CD4-positive, alpha-beta memory T cell (primary cell): ENCODE measurements at regions not wholly inside any gene's neighbourhood (a gene's known extent, or its start where the extent isn't known, plus 50 kb on each side); places are given as distances from the start of the nearest gene placed in this dataset.

Source experiments
- CTCF ChIA-PET: fragments of 350-600 bp; sonication (Branson Sonifier 250); formaldehyde crosslinking; loops from one replicate; lab custom pipeline; 2021; ENCODE audit warnings: inconsistent platforms; ENCODE audit not compliant: partially characterized antibody; lab: Charles Lee
- POLR2A ChIA-PET: fragments of 350-600 bp; sonication (Branson Sonifier 250); formaldehyde crosslinking; loops from one replicate; lab custom pipeline; 2021; ENCODE audit not compliant: partially characterized antibody; lab: Charles Lee
- DNase-seq, 5 donors: peaks; one replicate each; pipeline versions ENCODE4 v3.0.0 to v3.0.0-alpha.2; 2020 to 2022; ENCODE audit warnings: mixed read lengths in 1 of 5
- H3K27ac ChIP-seq: one replicate; pipeline ENCODE4 v1.7.0; 2013; ENCODE audit warnings: low read depth, low read length
- H3K27me3 ChIP-seq: 2 replicates; pipeline ENCODE4 v1.7.0; 2013; ENCODE audit warnings: mild to moderate bottlenecking, low read length, moderate library complexity; ENCODE audit not compliant: insufficient read depth
- H3K36me3 ChIP-seq: 2 replicates; pipeline ENCODE4 v1.7.0; 2013; ENCODE audit warnings: mild to moderate bottlenecking, low read length, moderate library complexity; ENCODE audit not compliant: insufficient read depth
- H3K4me1 ChIP-seq: 2 replicates; pipeline ENCODE4 v1.7.0; 2013; ENCODE audit warnings: mild to moderate bottlenecking, low read length, moderate library complexity; ENCODE audit not compliant: insufficient read depth
- H3K4me3 ChIP-seq, 2 donors: one replicate each; pipeline ENCODE4 v1.7.0; 2013; ENCODE audit warnings: low read length in 2 of 2, mild to moderate bottlenecking in 1 of 2
- H3K9me3 ChIP-seq, 2 donors: one replicate each; pipeline ENCODE4 v1.7.0; 2013; ENCODE audit warnings: low read length in 2 of 2, control low read depth in 1 of 2; ENCODE audit not compliant: control insufficient read depth in 1 of 2
- H3K27ac Mint-ChIP-seq, 7 donors: one replicate each; pipeline ENCODE4 v1.8.0; 2020 to 2021; ENCODE audit warnings: mixed read lengths in 7 of 7, mild to moderate bottlenecking in 6 of 7, inconsistent platforms in 3 of 7, moderate library complexity in 3 of 7
- H3K27me3 Mint-ChIP-seq, 2 donors: one replicate each; pipeline ENCODE4 v1.8.0; 2020 to 2021; ENCODE audit warnings: mixed read lengths in 2 of 2
- H3K36me3 Mint-ChIP-seq, 2 donors: one replicate each; pipeline ENCODE4 v1.8.0; 2020 to 2021; ENCODE audit warnings: mixed read lengths in 2 of 2, inconsistent platforms in 1 of 2, mild to moderate bottlenecking in 1 of 2
- H3K4me1 Mint-ChIP-seq, 4 donors: one replicate each; pipeline ENCODE4 v1.8.0; 2020 to 2021; ENCODE audit warnings: mixed read lengths in 4 of 4, mild to moderate bottlenecking in 1 of 4
- H3K4me3 Mint-ChIP-seq, 8 donors: one replicate each; pipeline ENCODE4 v1.8.0; 2020 to 2021; ENCODE audit warnings: mixed read lengths in 8 of 8, mild to moderate bottlenecking in 7 of 8, moderate library complexity in 6 of 8, inconsistent platforms in 3 of 8
- H3K9me3 Mint-ChIP-seq, 8 donors: one replicate each; pipeline ENCODE4 v1.8.0; 2020 to 2021; ENCODE audit warnings: mixed read lengths in 8 of 8, mild to moderate bottlenecking in 5 of 8, inconsistent platforms in 3 of 8, moderate library complexity in 1 of 8
- intact Hi-C: fragments of 100-400 bp; cut with micrococcal nuclease; formaldehyde crosslinking; loops from one replicate; pipeline ENCODE4 v1.15.1; 2023

- intact Hi-C loops, result no loop called here
- no peak overlapping the region for H3K4me3 Mint-ChIP-seq
- H3K27me3 ChIP-seq, result no peaks in the 10 kb centered on the region
- no peak overlapping the region for H3K27ac Mint-ChIP-seq
- H3K9me3 Mint-ChIP-seq, result peaks cover 0 to 2% (median 0%) of the 10 kb centered on the region in 8 donors
- CTCF ChIA-PET, result no interaction called here
- H3K36me3 ChIP-seq, result no peaks in the 10 kb centered on the region
- H3K27me3 Mint-ChIP-seq, result peaks cover 6 to 24% of the 10 kb centered on the region in 2 donors
- DNase-seq, result no peak
- no peak overlapping the region for H3K4me3 ChIP-seq
- no peaks in the 10 kb centered on the region for H3K4me1 ChIP-seq
- no peaks in the 10 kb centered on the region for H3K4me1 Mint-ChIP-seq
- H3K36me3 Mint-ChIP-seq, result no peaks in the 10 kb centered on the region
- no peak overlapping the region for H3K27ac ChIP-seq
- POLR2A ChIA-PET, result no interaction called here
- no peaks in the 10 kb centered on the region for H3K9me3 ChIP-seq
Measured at GRCh38 chr17:79506150-79506870, 104.5 kb downstream of the RBFOX3 start.

GRCh38 chr17:79505199-79505598 lies 105.7 kb downstream of the RBFOX3 start:
- H3K36me3 ChIP-seq, result no peaks in the 10 kb centered on the region
- DNase-seq, result no peak
- no peaks in the 10 kb centered on the region for H3K4me1 Mint-ChIP-seq
- no peaks in the 10 kb centered on the region for H3K36me3 Mint-ChIP-seq
- POLR2A ChIA-PET, result no interaction called here
- no peak overlapping the region for H3K27ac ChIP-seq
- no peak overlapping the region for H3K4me3 ChIP-seq
- peaks cover 9 to 29% of the 10 kb centered on the region in 2 donors for H3K27me3 Mint-ChIP-seq
- no peaks in the 10 kb centered on the region for H3K27me3 ChIP-seq
- intact Hi-C loops, result no loop called here
- CTCF ChIA-PET, result no interaction called here
- H3K27ac Mint-ChIP-seq, result no peak overlapping the region
- no peaks in the 10 kb centered on the region for H3K4me1 ChIP-seq
- no peak overlapping the region for H3K4me3 Mint-ChIP-seq
- H3K9me3 Mint-ChIP-seq, result peaks cover 0 to 3% (median 0%) of the 10 kb centered on the region in 8 donors
- H3K9me3 ChIP-seq, result no peaks in the 10 kb centered on the region

GRCh38 chr17:79504181-79504605 lies 106.7 kb downstream of the RBFOX3 start:
- H3K4me1 Mint-ChIP-seq, result no peaks in the 10 kb centered on the region
- no peaks in the 10 kb centered on the region for H3K9me3 ChIP-seq
- H3K27me3 ChIP-seq, result no peaks in the 10 kb centered on the region
- H3K36me3 Mint-ChIP-seq, result no peaks in the 10 kb centered on the region
- no peak for DNase-seq
- no peak overlapping the region for H3K27ac ChIP-seq
- intact Hi-C loops, result no loop called here
- no peak overlapping the region for H3K27ac Mint-ChIP-seq
- ChIA-PET POLR2A (no interaction called here), CTCF (no interaction called here)
- H3K27me3 Mint-ChIP-seq, result peaks cover 10 to 33% of the 10 kb centered on the region in 2 donors
- peaks cover 0 to 3% (median 0%) of the 10 kb centered on the region in 8 donors for H3K9me3 Mint-ChIP-seq
- no peaks in the 10 kb centered on the region for H3K36me3 ChIP-seq
- no peak overlapping the region for H3K4me3 ChIP-seq
- no peaks in the 10 kb centered on the region for H3K4me1 ChIP-seq
- no peak overlapping the region for H3K4me3 Mint-ChIP-seq

- H3K27ac Mint-ChIP-seq, result no peak overlapping the region
- H3K4me1 ChIP-seq, result no peaks in the 10 kb centered on the region
- H3K36me3 Mint-ChIP-seq, result no peaks in the 10 kb centered on the region
- H3K4me3 ChIP-seq, result no peak overlapping the region
- DNase-seq, result no peak
- no peak overlapping the region for H3K4me3 Mint-ChIP-seq
- H3K27ac ChIP-seq, result no peak overlapping the region
- no peaks in the 10 kb centered on the region for H3K4me1 Mint-ChIP-seq
- peaks cover 10 to 33% of the 10 kb centered on the region in 2 donors for H3K27me3 Mint-ChIP-seq
- peaks cover 0 to 3% (median 0%) of the 10 kb centered on the region in 8 donors for H3K9me3 Mint-ChIP-seq
- intact Hi-C loops, result no loop called here
- ChIA-PET CTCF (no interaction called here), POLR2A (no interaction called here)
- H3K9me3 ChIP-seq, result no peaks in the 10 kb centered on the region
- no peaks in the 10 kb centered on the region for H3K27me3 ChIP-seq
- H3K36me3 ChIP-seq, result no peaks in the 10 kb centered on the region
Measured at GRCh38 chr17:79503126-79503839, 107.6 kb downstream of the RBFOX3 start.

- Mint-ChIP-seq H3K4me3 (no peak overlapping the region), H3K4me1 (no peaks in the 10 kb centered on the region), H3K27ac (no peak overlapping the region), H3K9me3 (peaks cover 0 to 3% (median 0%) of the 10 kb centered on the region in 8 donors), H3K36me3 (no peaks in the 10 kb centered on the region), H3K27me3 (peaks cover 10 to 35% of the 10 kb centered on the region in 2 donors)
- no peak overlapping the region for H3K4me3 ChIP-seq
- CTCF ChIA-PET, result no interaction called here
- H3K4me1 ChIP-seq, result no peaks in the 10 kb centered on the region
- no peak overlapping the region for H3K27ac ChIP-seq
- intact Hi-C loops, result no loop called here
- H3K36me3 ChIP-seq, result no peaks in the 10 kb centered on the region
- DNase-seq, result no peak
- H3K27me3 ChIP-seq, result no peaks in the 10 kb centered on the region
- POLR2A ChIA-PET, result no interaction called here
- no peaks in the 10 kb centered on the region for H3K9me3 ChIP-seq
Measured at GRCh38 chr17:79501910-79502309, 108.9 kb downstream of the RBFOX3 start.

DNA sequence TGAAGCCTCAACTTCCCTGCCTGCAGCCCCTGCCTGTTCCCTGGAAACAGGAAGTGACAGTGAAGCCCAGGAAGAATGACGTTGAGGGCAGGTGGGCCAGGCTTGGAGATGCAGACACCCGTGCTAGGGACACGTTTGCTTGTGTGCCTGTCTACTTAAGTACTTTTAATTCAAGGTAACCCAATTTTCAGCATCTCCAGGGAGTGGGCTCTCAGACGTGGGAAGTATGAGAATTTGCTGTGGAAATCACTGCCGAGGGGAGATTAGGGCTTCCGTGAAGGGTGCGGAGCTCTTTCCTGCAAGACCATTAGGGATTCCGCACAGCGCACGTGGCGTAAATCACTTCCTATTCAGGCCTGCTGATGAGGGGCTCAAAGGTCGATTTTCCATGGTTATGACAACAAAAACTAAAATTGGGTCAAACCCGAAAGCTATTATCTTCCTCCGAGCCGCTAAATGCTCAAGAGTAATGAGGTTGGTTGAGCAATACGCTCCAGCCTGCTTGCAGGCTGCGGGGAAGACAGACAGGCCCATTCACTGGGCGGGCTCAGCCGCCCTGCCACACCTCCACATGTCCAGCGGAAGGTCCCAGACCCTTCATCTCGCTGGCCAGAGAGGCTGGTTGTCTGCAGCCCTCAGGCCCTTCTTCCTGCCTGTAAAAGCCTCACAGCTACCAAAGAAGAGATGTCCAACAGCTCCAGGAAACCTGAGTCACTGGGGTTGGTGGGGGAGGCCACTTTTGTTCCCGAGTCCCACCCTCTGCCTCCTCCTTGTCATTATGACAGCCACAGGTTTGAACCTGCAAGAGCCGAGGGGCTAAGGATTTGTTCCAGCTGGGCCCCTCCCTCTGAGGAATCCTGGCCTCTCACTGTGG lies 109.9 kb downstream of the RBFOX3 start:
- peaks cover 10 to 34% of the 10 kb centered on the region in 2 donors for H3K27me3 Mint-ChIP-seq
- ChIA-PET CTCF (no interaction called here), POLR2A (no interaction called here)

DNA sequence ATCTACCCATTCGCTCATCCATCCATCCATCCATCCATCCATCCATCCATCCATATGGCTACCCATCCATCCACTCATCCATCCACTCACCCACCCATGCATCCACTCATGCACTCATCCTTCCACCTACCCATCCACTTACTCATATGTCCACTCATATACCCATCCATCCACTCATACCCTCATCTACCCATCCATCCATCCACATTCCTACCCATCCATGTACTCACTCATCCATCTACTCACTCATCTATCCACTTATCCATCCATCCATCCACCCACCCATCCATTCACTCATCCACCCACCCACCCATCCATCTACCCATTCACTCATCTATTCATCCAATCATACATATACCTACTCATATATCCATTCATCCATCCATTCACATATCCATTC lies 112.0 kb downstream of the RBFOX3 start:
- ChIA-PET CTCF (no interaction called here), POLR2A (no interaction called here)
- H3K4me1 Mint-ChIP-seq, result no peaks in the 10 kb centered on the region
- no peak overlapping the region for H3K4me3 ChIP-seq
- no peaks in the 10 kb centered on the region for H3K36me3 ChIP-seq
- H3K27ac ChIP-seq, result no peak overlapping the region
- H3K9me3 Mint-ChIP-seq, result peaks cover 0 to 6% (median 0%) of the 10 kb centered on the region in 8 donors
- H3K27ac Mint-ChIP-seq, result no peak overlapping the region
- no peaks in the 10 kb centered on the region for H3K36me3 Mint-ChIP-seq
- intact Hi-C loops, result no loop called here
- peaks cover 10 to 24% of the 10 kb centered on the region in 2 donors for H3K27me3 Mint-ChIP-seq
- no peaks in the 10 kb centered on the region for H3K4me1 ChIP-seq
- no peak for DNase-seq
- no peak overlapping the region for H3K4me3 Mint-ChIP-seq
- H3K27me3 ChIP-seq, result no peaks in the 10 kb centered on the region
- H3K9me3 ChIP-seq, result no peaks in the 10 kb centered on the region

More for the DNA sequence above, 109.9 kb downstream of the RBFOX3 start:
- H3K4me1 Mint-ChIP-seq, result no peaks in the 10 kb centered on the region
- DNase-seq, result no peak
- intact Hi-C loops, result no loop called here
- H3K4me3 ChIP-seq, result no peak overlapping the region
- H3K9me3 Mint-ChIP-seq, result peaks cover 0 to 3% (median 0%) of the 10 kb centered on the region in 8 donors
- H3K27ac ChIP-seq, result no peak overlapping the region
- H3K4me1 ChIP-seq, result no peaks in the 10 kb centered on the region
- H3K36me3 Mint-ChIP-seq, result no peaks in the 10 kb centered on the region
- no peak overlapping the region for H3K4me3 Mint-ChIP-seq
- no peaks in the 10 kb centered on the region for H3K27me3 ChIP-seq
- no peaks in the 10 kb centered on the region for H3K9me3 ChIP-seq
- H3K27ac Mint-ChIP-seq, result no peak overlapping the region
- H3K36me3 ChIP-seq, result no peaks in the 10 kb centered on the region
